ENCODE measurements at regions not wholly inside any gene's neighbourhood (a gene's known extent, or its start where the extent isn't known, plus 50 kb on each side); places are given as distances from the start of the nearest gene placed in this dataset.

DNA sequence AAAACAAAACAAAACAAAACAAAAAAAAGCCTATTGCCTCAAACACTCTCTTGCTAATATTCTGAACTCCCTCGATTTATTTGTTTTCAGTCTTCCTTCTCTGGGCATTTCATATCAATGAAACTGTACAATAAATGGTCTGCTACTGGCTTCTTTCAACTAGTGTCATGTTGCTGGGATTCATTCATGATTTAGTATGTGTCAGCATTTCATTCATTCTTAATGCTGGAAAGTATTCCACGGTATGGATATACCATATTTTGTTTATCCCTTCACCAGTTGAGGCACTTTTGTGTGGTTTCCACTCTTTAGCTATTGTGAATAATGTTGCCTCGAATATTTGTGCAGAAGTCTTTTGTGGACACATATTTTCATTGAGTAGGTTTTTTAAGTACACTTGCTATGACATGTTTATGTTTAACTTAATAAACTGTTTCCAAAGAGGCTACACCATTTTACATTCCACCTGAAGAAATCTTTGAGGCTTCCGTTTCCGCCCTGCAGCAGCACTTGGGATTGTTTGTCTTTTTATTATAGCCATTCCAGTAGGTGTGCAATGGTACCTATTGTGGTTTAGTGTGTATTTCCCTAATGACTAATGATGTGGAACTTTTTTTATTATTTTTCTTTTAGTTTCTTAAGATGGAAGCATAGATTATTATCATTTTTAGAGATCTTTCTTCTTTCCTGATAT is 543.6 kb upstream of the SOX11 start:
- TF ChIP-seq, protein P1, sequence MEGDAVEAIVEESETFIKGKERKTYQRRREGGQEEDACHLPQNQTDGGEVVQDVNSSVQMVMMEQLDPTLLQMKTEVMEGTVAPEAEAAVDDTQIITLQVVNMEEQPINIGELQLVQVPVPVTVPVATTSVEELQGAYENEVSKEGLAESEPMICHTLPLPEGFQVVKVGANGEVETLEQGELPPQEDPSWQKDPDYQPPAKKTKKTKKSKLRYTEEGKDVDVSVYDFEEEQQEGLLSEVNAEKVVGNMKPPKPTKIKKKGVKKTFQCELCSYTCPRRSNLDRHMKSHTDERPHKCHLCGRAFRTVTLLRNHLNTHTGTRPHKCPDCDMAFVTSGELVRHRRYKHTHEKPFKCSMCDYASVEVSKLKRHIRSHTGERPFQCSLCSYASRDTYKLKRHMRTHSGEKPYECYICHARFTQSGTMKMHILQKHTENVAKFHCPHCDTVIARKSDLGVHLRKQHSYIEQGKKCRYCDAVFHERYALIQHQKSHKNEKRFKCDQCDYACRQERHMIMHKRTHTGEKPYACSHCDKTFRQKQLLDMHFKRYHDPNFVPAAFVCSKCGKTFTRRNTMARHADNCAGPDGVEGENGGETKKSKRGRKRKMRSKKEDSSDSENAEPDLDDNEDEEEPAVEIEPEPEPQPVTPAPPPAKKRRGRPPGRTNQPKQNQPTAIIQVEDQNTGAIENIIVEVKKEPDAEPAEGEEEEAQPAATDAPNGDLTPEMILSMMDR (IDR thresholded peaks at IDR 0.05; ENCODE audit: insufficient read depth, low read depth, low read length, missing control alignments) = no peak
- peak; percentile 51 for DNase-seq (ENCODE audit: low read depth)

GRCh38 chr2:5150871-5151270 is 541.3 kb upstream of the SOX11 start:
- TF ChIP-seq, protein P1 (IDR thresholded peaks at IDR 0.05; ENCODE audit: insufficient read depth, low read depth, low read length, missing control alignments) = no peak
- no peak for DNase-seq (ENCODE audit: low read depth)

More for the DNA sequence above, 543.6 kb upstream of the SOX11 start:
- no peak overlapping the region for H3K4me3 ChIP-seq (ENCODE audit: low read length)

GRCh38 chr2:5164776-5165525 is 527.2 kb upstream of the SOX11 start:
- DNase-seq (ENCODE audit: low read depth) = peak; percentile 96
- H3K4me3 ChIP-seq (ENCODE audit: low read length) = no peak overlapping the region
- TF ChIP-seq, protein P1 (IDR thresholded peaks at IDR 0.05; ENCODE audit: insufficient read depth, low read depth, low read length, missing control alignments) = no peak

More at GRCh38 chr2:5150871-5151270, 541.3 kb upstream of the SOX11 start:
- H3K4me3 ChIP-seq (ENCODE audit: low read length) = no peak overlapping the region

DNA sequence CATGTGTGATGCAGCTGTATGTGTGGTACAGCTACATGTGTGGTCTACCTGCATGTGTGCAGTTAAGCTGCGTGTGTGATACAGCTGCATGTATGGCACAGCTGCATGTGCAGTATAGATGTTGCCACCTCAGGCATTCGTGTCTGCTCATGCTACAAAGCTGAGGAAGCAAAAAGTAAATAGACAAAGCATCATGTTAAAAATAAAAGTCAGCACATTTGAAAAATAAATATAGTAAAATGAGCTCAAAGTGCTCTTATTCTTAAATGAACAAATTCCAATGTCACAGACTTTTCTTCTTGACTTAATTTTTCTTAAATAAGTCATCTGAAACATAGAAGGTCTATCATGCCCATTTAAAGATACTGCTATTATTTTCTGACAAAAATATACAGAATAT is 519.3 kb upstream of the SOX11 start:
- H3K4me3 ChIP-seq (ENCODE audit: low read length) = no peak overlapping the region
- TF ChIP-seq, protein P1 (IDR thresholded peaks at IDR 0.05; ENCODE audit: insufficient read depth, low read depth, low read length, missing control alignments) = no peak
- DNase-seq (ENCODE audit: low read depth) = no peak

DNA sequence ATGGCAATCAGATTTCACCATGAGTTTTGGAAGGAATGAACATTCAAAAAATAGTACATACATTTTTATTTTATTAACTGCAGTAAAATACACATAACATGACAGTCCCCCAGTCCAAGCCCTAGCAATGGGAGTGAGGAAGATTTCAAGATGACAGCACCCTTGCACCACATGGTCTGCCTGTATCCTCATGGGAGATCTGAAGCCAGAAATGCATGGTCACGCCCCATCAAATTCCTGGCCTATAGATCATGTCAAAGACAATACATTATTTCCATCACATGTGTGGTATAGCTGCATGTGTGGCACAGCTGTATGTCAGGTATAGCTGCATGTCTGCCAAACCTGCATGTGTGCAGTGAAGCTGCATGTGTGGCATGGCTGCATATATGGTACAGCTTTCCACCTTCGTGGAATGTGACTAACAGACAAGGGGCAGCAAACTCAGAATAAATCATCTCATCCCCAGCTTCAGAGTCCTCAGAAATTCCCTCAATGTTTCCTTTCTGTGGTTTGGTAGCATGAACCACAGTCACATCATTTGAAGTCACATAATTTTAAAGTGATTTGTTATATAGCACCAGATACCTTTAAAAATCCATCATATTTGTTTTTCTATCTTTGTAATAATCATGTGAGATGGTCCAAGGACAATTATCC is 518.2 kb upstream of the SOX11 start:
- TF ChIP-seq, protein P1 (IDR thresholded peaks at IDR 0.05; ENCODE audit: insufficient read depth, low read depth, low read length, missing control alignments) = no peak
- H3K4me3 ChIP-seq (ENCODE audit: low read length) = no peak overlapping the region
- DNase-seq (ENCODE audit: low read depth) = no peak

GRCh38 chr2:5175231-5175630 is 517.0 kb upstream of the SOX11 start:
- H3K4me3 ChIP-seq (ENCODE audit: low read length) = no peak overlapping the region
- TF ChIP-seq, protein P1 (IDR thresholded peaks at IDR 0.05; ENCODE audit: insufficient read depth, low read depth, low read length, missing control alignments) = no peak
- DNase-seq (ENCODE audit: low read depth) = no peak

Data from epithelial cell of esophagus (primary cell).